ENCODE measurements at regions not wholly inside any gene's neighbourhood (a gene's known extent, or its start where the extent isn't known, plus 50 kb on each side); places are given as distances from the start of the nearest gene placed in this dataset.

GRCh38 chr3:79947957-79948356, 180.2 kb upstream of the ROBO1 start:
- no peak overlapping the region for H3K4me3 ChIP-seq
- no peak overlapping the region for H3K27ac ChIP-seq
- TF ChIP-seq POLR2AphosphoS5 (IDR thresholded peaks at IDR 0.05) (no peak), CTCF (IDR thresholded peaks at IDR 0.05) (no peak), POLR2A (IDR thresholded peaks at IDR 0.05) (no peak)
- no peaks in the 10 kb centered on the region for H3K27me3 ChIP-seq (replicated peaks; ENCODE audit: insufficient read depth)
- H3K36me3 ChIP-seq = no peaks in the 10 kb centered on the region
- no peaks in the 10 kb centered on the region for H3K4me1 ChIP-seq (replicated peaks)
- intact Hi-C loops (cut with DNase I) = no loop called here
- DNase-seq (ENCODE audit: low spot score) = no peak
- WGBS = 88% methylated on average over 2 of the region's 2 CpGs
- no peaks in the 10 kb centered on the region for H3K9me3 ChIP-seq

- no peak overlapping the region for H3K4me3 ChIP-seq
- H3K27me3 ChIP-seq (replicated peaks; ENCODE audit: insufficient read depth) = no peaks in the 10 kb centered on the region
- H3K27ac ChIP-seq = no peak overlapping the region
- no peaks in the 10 kb centered on the region for H3K9me3 ChIP-seq
- DNase-seq (ENCODE audit: low spot score) = no peak
- intact Hi-C loops (cut with DNase I) = no loop called here
- 96% methylated on average over 1 of the region's 1 CpG for WGBS
- H3K4me1 ChIP-seq (replicated peaks) = no peaks in the 10 kb centered on the region
- no peaks in the 10 kb centered on the region for H3K36me3 ChIP-seq
- TF ChIP-seq POLR2A (IDR thresholded peaks at IDR 0.05) (no peak), CTCF (IDR thresholded peaks at IDR 0.05) (no peak), POLR2AphosphoS5 (IDR thresholded peaks at IDR 0.05) (no peak)
These were observed 179.7 kb upstream of the ROBO1 start for GRCh38 chr3:79947469-79947868.

GRCh38 chr3:79937567-79937966, 169.8 kb upstream of the ROBO1 start:
- Histone ChIP-seq H3K27me3 (replicated peaks; ENCODE audit: insufficient read depth) (no peaks in the 10 kb centered on the region), H3K27ac (no peak overlapping the region), H3K4me1 (replicated peaks) (no peaks in the 10 kb centered on the region), H3K4me3 (no peak overlapping the region), H3K9me3 (no peaks in the 10 kb centered on the region), H3K36me3 (no peaks in the 10 kb centered on the region)
- WGBS = 80% methylated on average over 1 of the region's 1 CpG
- intact Hi-C loops (cut with DNase I) = no loop called here
- no peak for DNase-seq (ENCODE audit: low spot score)
- TF ChIP-seq POLR2A (IDR thresholded peaks at IDR 0.05) (no peak), POLR2AphosphoS5 (IDR thresholded peaks at IDR 0.05) (no peak), CTCF (IDR thresholded peaks at IDR 0.05) (no peak)

- WGBS = 90% methylated on average over 8 of the region's 8 CpGs
- DNase-seq (ENCODE audit: low spot score) = no peak
- Histone ChIP-seq H3K9me3 (no peaks in the 10 kb centered on the region), H3K27me3 (replicated peaks; ENCODE audit: insufficient read depth) (no peaks in the 10 kb centered on the region), H3K4me3 (no peak overlapping the region), H3K27ac (no peak overlapping the region), H3K36me3 (no peaks in the 10 kb centered on the region), H3K4me1 (replicated peaks) (no peaks in the 10 kb centered on the region)
- intact Hi-C loops (cut with DNase I) = no loop called here
- TF ChIP-seq POLR2AphosphoS5 (IDR thresholded peaks at IDR 0.05) (no peak), POLR2A (IDR thresholded peaks at IDR 0.05) (no peak), CTCF (IDR thresholded peaks at IDR 0.05) (no peak)
These were observed 162.4 kb upstream of the ROBO1 start for GRCh38 chr3:79930196-79930595.

GRCh38 chr3:79928687-79929408, 161.1 kb upstream of the ROBO1 start:
- TF ChIP-seq POLR2AphosphoS5 (IDR thresholded peaks at IDR 0.05) (no peak), CTCF (IDR thresholded peaks at IDR 0.05) (no peak), POLR2A (IDR thresholded peaks at IDR 0.05) (no peak)
- Histone ChIP-seq H3K9me3 (no peaks in the 10 kb centered on the region), H3K4me3 (no peak overlapping the region), H3K36me3 (no peaks in the 10 kb centered on the region), H3K4me1 (replicated peaks) (no peaks in the 10 kb centered on the region), H3K27me3 (replicated peaks; ENCODE audit: insufficient read depth) (no peaks in the 10 kb centered on the region), H3K27ac (no peak overlapping the region)
- DNase-seq (ENCODE audit: low spot score) = no peak
- WGBS = 82% methylated on average over 4 of the region's 4 CpGs
- intact Hi-C loops (cut with DNase I) = no loop called here

Data from prostate gland (tissue), 2 donors.